H1 (cell line): ENCODE measurements at regions not wholly inside any gene's neighbourhood (a gene's known extent, or its start where the extent isn't known, plus 50 kb on each side); places are given as distances from the start of the nearest gene placed in this dataset.

Source experiments
- CTCF ChIA-PET: fragments of 300-600 bp; sonication (Branson Sonifier 250); formaldehyde crosslinking; loops from one replicate; lab custom pipeline; 2021; ENCODE audit not compliant: partially characterized antibody; lab: Charles Lee
- POLR2A ChIA-PET: fragments of 300-600 bp; sonication (Branson Sonifier 250); formaldehyde crosslinking; loops from one replicate; lab custom pipeline; 2021; ENCODE audit warnings: inconsistent platforms; ENCODE audit not compliant: partially characterized antibody; lab: Charles Lee
- DNase-seq, 2 experiments: peaks; one replicate each; pipeline versions ENCODE4 v3.0.0 to v3.0.0-alpha.2; 2010 to 2022; ENCODE audit warnings: low spot score in 2 of 2, low read depth in 1 of 2, mixed read lengths in 1 of 2
- FAIRE-seq: peaks from 2 replicates; lab custom pipeline; 2011; peaks lifted over from hg19 to GRCh38; lab: Jason Lieb, UNC
- H2AFZ ChIP-seq: 2 replicates; pipeline ENCODE4 v1.8.1; 2012; ENCODE audit warnings: low read length, inconsistent platforms
- H2AK5ac ChIP-seq: 2 replicates; pipeline ENCODE4 v1.6.1; 2013; ENCODE audit warnings: low read depth, low read length
- H2BK120ac ChIP-seq: replicated peaks from 2 replicates; pipeline ENCODE3; 2013; ENCODE audit warnings: low read depth, low read length, inconsistent platforms
- H2BK12ac ChIP-seq: 2 replicates; pipeline ENCODE4 v1.6.1; 2013; ENCODE audit warnings: low read depth, low read length
- H2BK15ac ChIP-seq: 2 replicates; pipeline ENCODE4 v1.6.1; 2013; ENCODE audit warnings: low read length
- H2BK20ac ChIP-seq: 2 replicates; pipeline ENCODE4 v1.6.1; 2013; ENCODE audit warnings: low read length
- H2BK5ac ChIP-seq: 2 replicates; pipeline ENCODE4 v1.6.1; 2013; ENCODE audit warnings: low read depth, low read length
- H3K14ac ChIP-seq: 2 replicates; pipeline ENCODE4 v1.6.1; 2013; ENCODE audit warnings: inconsistent platforms; ENCODE audit not compliant: insufficient read length
- H3K18ac ChIP-seq: 2 replicates; pipeline ENCODE4 v1.6.1; 2013; ENCODE audit warnings: low read length; ENCODE audit errors: extremely low read depth
- H3K23ac ChIP-seq: 2 replicates; pipeline ENCODE4 v1.6.1; 2013; ENCODE audit warnings: inconsistent platforms; ENCODE audit not compliant: insufficient read length
- H3K23me2 ChIP-seq: 2 replicates; pipeline ENCODE4 v1.6.1; 2013; ENCODE audit warnings: low read depth, low read length
- H3K27ac ChIP-seq: 2 replicates; pipeline ENCODE4 v1.6.1; 2011; ENCODE audit warnings: low read depth, low read length, inconsistent platforms
- H3K27me3 ChIP-seq, 4 experiments: replicated peaks in 1 of 4; 1 replicate in 1 of 4; 2 replicates in 3 of 4; pipeline versions ENCODE4 v1.6.1 to v1.8.1; 2011 to 2013; ENCODE audit warnings: low read length in 3 of 4, mild to moderate bottlenecking in 3 of 4, inconsistent platforms in 2 of 4, mixed read lengths in 2 of 4, moderate library complexity in 1 of 4; ENCODE audit not compliant: control insufficient read depth in 3 of 4, insufficient read depth in 3 of 4; ENCODE audit errors: extremely low read depth in 1 of 4
- H3K36me3 ChIP-seq, 4 experiments: 2 replicates each; pipeline versions ENCODE4 v1.6.1 to v1.8.1; 2011 to 2013; ENCODE audit warnings: mild to moderate bottlenecking in 4 of 4, low read length in 3 of 4, moderate library complexity in 2 of 4, control low read depth in 1 of 4, inconsistent platforms in 1 of 4; ENCODE audit not compliant: insufficient read depth in 4 of 4, control insufficient read depth in 2 of 4
- H3K4ac ChIP-seq: replicated peaks from 2 replicates; pipeline ENCODE3; 2013; ENCODE audit warnings: low read length, low read depth, mixed read lengths, inconsistent platforms; ENCODE audit not compliant: insufficient read length
- H3K4me1 ChIP-seq, 4 experiments: replicated peaks in 1 of 4; 1 replicate in 1 of 4; 2 replicates in 3 of 4; pipeline versions ENCODE4 v1.6.1 to v1.8.1; 2011 to 2013; ENCODE audit warnings: low read length in 3 of 4, inconsistent platforms in 2 of 4, mixed read lengths in 1 of 4; ENCODE audit not compliant: insufficient read depth in 4 of 4, control insufficient read depth in 3 of 4
- H3K4me2 ChIP-seq, 2 experiments: 2 replicates each; pipeline versions ENCODE4 v1.6.1 to v1.8.1; 2011 to 2013; ENCODE audit warnings: low read depth in 2 of 2, low read length in 2 of 2, control low read depth in 1 of 2, inconsistent platforms in 1 of 2, mild to moderate bottlenecking in 1 of 2; ENCODE audit not compliant: insufficient read depth in 1 of 2
- H3K4me3 ChIP-seq, 4 experiments: fragments of 200-600, 300-600 bp in 1 of 4; sonication (generic), shearing (Covaris generic), sonication (Bioruptor Twin) in 1 of 4; 2 replicates each; pipeline versions ENCODE4 v1.5.1 to v1.8.1; 2011 to 2016; ENCODE audit warnings: low read length in 4 of 4, low read depth in 3 of 4, control low read depth in 2 of 4, inconsistent platforms in 2 of 4, mild to moderate bottlenecking in 2 of 4, mixed read lengths in 1 of 4, moderate library complexity in 1 of 4; ENCODE audit not compliant: insufficient read depth in 2 of 4; ENCODE audit errors: extremely low read depth in 1 of 4
- H3K56ac ChIP-seq: replicated peaks from 2 replicates; pipeline ENCODE3; 2013; ENCODE audit warnings: low read depth, mild to moderate bottlenecking, mixed read lengths, low read length, inconsistent platforms; ENCODE audit not compliant: insufficient read length
- H3K79me1 ChIP-seq: 2 replicates; pipeline ENCODE4 v1.6.1; 2013; ENCODE audit warnings: low read depth, low read length, control low read depth
- H3K79me2 ChIP-seq, 2 experiments: 2 replicates each; pipeline versions ENCODE4 v1.6.1 to v1.8.1; 2012 to 2013; ENCODE audit warnings: low read length in 2 of 2, mild to moderate bottlenecking in 2 of 2, inconsistent platforms in 1 of 2; ENCODE audit not compliant: insufficient read depth in 2 of 2, control insufficient read depth in 1 of 2
- H3K9ac ChIP-seq, 4 experiments: replicated peaks in 1 of 4; 1 replicate in 1 of 4; 2 replicates in 3 of 4; pipeline versions ENCODE4 v1.6.1 to v1.8.1; 2011 to 2013; ENCODE audit warnings: low read depth in 3 of 4, low read length in 3 of 4, control low read depth in 2 of 4, mild to moderate bottlenecking in 2 of 4, moderate library complexity in 2 of 4, inconsistent platforms in 1 of 4; ENCODE audit errors: extremely low read depth in 1 of 4
- H3K9me3 ChIP-seq, 2 experiments: 2 replicates each; pipeline versions ENCODE4 v1.6.1 to v1.8.1; 2012 to 2013; ENCODE audit warnings: mild to moderate bottlenecking in 2 of 2, moderate library complexity in 2 of 2, control low read depth in 1 of 2, inconsistent platforms in 1 of 2, low read depth in 1 of 2, low read length in 1 of 2, mixed read lengths in 1 of 2; ENCODE audit not compliant: insufficient read depth in 2 of 2
- H4K20me1 ChIP-seq, 2 experiments: replicated peaks in 1 of 2; 2 replicates each; pipeline versions ENCODE3 to v1.8.1; 2011 to 2013; ENCODE audit warnings: inconsistent platforms in 2 of 2, low read length in 2 of 2, mild to moderate bottlenecking in 1 of 2; ENCODE audit not compliant: insufficient read depth in 2 of 2, control insufficient read depth in 1 of 2
- H4K5ac ChIP-seq: 2 replicates; pipeline ENCODE4 v1.6.1; 2013; ENCODE audit warnings: low read length, low read depth, mixed read lengths, inconsistent platforms; ENCODE audit not compliant: insufficient read length
- H4K8ac ChIP-seq: 2 replicates; pipeline ENCODE4 v1.8.0; 2013; ENCODE audit warnings: mild to moderate bottlenecking, moderate library complexity, low read length, inconsistent platforms; ENCODE audit not compliant: insufficient read depth; ENCODE audit errors: extremely low read depth
- H4K91ac ChIP-seq: replicated peaks from 2 replicates; pipeline ENCODE3; 2013; ENCODE audit warnings: low read length, mixed read lengths, inconsistent platforms; ENCODE audit not compliant: insufficient read length
- CBX5 ChIP-seq: fragments of 300-800, 300-1000 bp; sonication (generic); IDR thresholded peaks from 2 replicates; pipeline ENCODE4 v1.7.1; 2016; ENCODE audit warnings: antibody characterized with exemption, low read length, low read depth
- CEBPB ChIP-seq: IDR thresholded peaks from 2 replicates; pipeline ENCODE4 v1.6.1; 2012; ENCODE audit warnings: low read depth, low read length
- CTBP2 ChIP-seq: IDR thresholded peaks from 2 replicates; pipeline ENCODE4 v1.7.0; 2011; ENCODE audit warnings: borderline replicate concordance, mild to moderate bottlenecking, moderate library complexity, mixed read lengths, low read length; ENCODE audit not compliant: insufficient read depth, insufficient read length
- EGR1 ChIP-seq: IDR thresholded peaks from 2 replicates; pipeline ENCODE4 v1.6.1; 2011; ENCODE audit warnings: low read depth, low read length, borderline replicate concordance
- EZH2 ChIP-seq: fragments of 200-600 bp; sonication (generic); IDR thresholded peaks from 2 replicates; pipeline ENCODE4 v1.7.1; 2012; ENCODE audit warnings: low read depth, mild to moderate bottlenecking, moderate library complexity, low read length, inconsistent platforms; ENCODE audit not compliant: severe bottlenecking
- PHF8 ChIP-seq: fragments of 200-600 bp; sonication (generic); conservative IDR thresholded peaks from 2 replicates; pipeline ENCODE4 v1.7.1; 2012; ENCODE audit warnings: low read depth, mild to moderate bottlenecking, inconsistent platforms, low read length, moderate library complexity
- SAP30 ChIP-seq: fragments of 300-600 bp; sonication (generic); IDR thresholded peaks from 2 replicates; pipeline ENCODE4 v1.7.1; 2012; ENCODE audit warnings: low read length, moderate library complexity, mild to moderate bottlenecking, inconsistent platforms; ENCODE audit not compliant: insufficient read depth, insufficient replicate concordance
- SRF ChIP-seq: IDR thresholded peaks from 2 replicates; pipeline ENCODE4 v1.6.1; 2011; ENCODE audit warnings: mild to moderate bottlenecking, low read depth, low read length, moderate library complexity
- TAF1 ChIP-seq: IDR thresholded peaks from 2 replicates; pipeline ENCODE4 v1.6.1; 2011; ENCODE audit warnings: mild to moderate bottlenecking, low read depth, low read length
- WGBS, 2 experiments: shearing (Covaris generic) in 1 of 2; methylation state at CpG; one replicate each; pipeline versions ENCODE4 v1.1.6 to v1.1.7; 2013 to 2015; ENCODE audit warnings: low lambda C conversion rate in 2 of 2, mixed read lengths in 2 of 2, inconsistent platforms in 1 of 2, low coverage in 1 of 2, missing lambda C conversion rate in 1 of 2; ENCODE audit not compliant: insufficient replicate concordance in 2 of 2, insufficient coverage in 1 of 2, insufficient read length in 1 of 2; ENCODE audit errors: extremely low coverage in 1 of 2, missing lambda C conversion rate in 1 of 2; 5-methylcytosine and 5-hydroxymethylcytosine counted together

- FAIRE-seq (no peak), DNase-seq (no peak)
- WGBS, 2 experiments, result 78% methylated on average over 25 of the region's 25 CpGs; no CpG with 5 or more reads in 1 of the 2 experiments
- Histone ChIP-seq H2BK5ac (no peak overlapping the region), H3K4me3 (no peak overlapping the region), H3K4me1 (peaks cover 1 to 19% (median 12%) of the 10 kb centered on the region in 4 experiments; a peak in 5 of 7 replicates), H3K18ac (no peak overlapping the region), H3K36me3 (no peaks in the 10 kb centered on the region), H2BK12ac (no peak overlapping the region; the same call in 1 of the 2 replicates), H2AK5ac (no peak overlapping the region), H3K4ac (no peak overlapping the region), H3K79me1 (no peaks in the 10 kb centered on the region), H3K23me2 (no peaks in the 10 kb centered on the region), H2BK120ac (no peak overlapping the region), H3K23ac (no peak overlapping the region), H3K14ac (no peak overlapping the region), H3K79me2 (no peaks in the 10 kb centered on the region), H2BK15ac (no peak overlapping the region), H3K4me2 (no peak overlapping the region), H3K27me3 (no peaks in the 10 kb centered on the region; a peak in 1 of 7 replicates), H3K56ac (peak overlapping the region; percentile 47), H4K20me1 (no peaks in the 10 kb centered on the region), H2BK20ac (no peak overlapping the region), H4K91ac (no peak overlapping the region), H2AFZ (no peak overlapping the region), H3K9me3 (no peaks in the 10 kb centered on the region), H3K27ac (no peak overlapping the region), H4K5ac (no peak overlapping the region), H3K9ac (no peak overlapping the region), H4K8ac (peak overlapping the region; percentile 16)
- ChIA-PET POLR2A (interaction anchor here (1.2 kb wide), 1 partner anchor 10 kb away, joined by 4 read pairs; no protein-coding TSS in a partner anchor), CTCF (interaction anchor here (0.6 to 1.2 kb wide), 5 partner anchors 10 to 783 kb away, joined by 3 read pairs; no protein-coding TSS in a partner anchor)
- TF ChIP-seq TAF1, result no peak
- TF ChIP-seq CEBPB, result no peak
- no peak for TF ChIP-seq SRF
- TF ChIP-seq EZH2, result no peak
- no peak for TF ChIP-seq CBX5
- no peak for TF ChIP-seq EGR1
- no peak for TF ChIP-seq SAP30
- no peak for TF ChIP-seq PHF8
- no peak for TF ChIP-seq CTBP2
Measured at GRCh38 chr1:234769986-234770795, 160.2 kb upstream of the IRF2BP2 start.
